GM19240 (cell line): ENCODE measurements at regions not wholly inside any gene's neighbourhood (a gene's known extent, or its start where the extent isn't known, plus 50 kb on each side); places are given as distances from the start of the nearest gene placed in this dataset.

Experiments
- DNase-seq: peaks from one replicate; pipeline ENCODE4 v3.0.0; 2011; ENCODE audit warnings: low spot score; ENCODE audit not compliant: insufficient read length

DNA sequence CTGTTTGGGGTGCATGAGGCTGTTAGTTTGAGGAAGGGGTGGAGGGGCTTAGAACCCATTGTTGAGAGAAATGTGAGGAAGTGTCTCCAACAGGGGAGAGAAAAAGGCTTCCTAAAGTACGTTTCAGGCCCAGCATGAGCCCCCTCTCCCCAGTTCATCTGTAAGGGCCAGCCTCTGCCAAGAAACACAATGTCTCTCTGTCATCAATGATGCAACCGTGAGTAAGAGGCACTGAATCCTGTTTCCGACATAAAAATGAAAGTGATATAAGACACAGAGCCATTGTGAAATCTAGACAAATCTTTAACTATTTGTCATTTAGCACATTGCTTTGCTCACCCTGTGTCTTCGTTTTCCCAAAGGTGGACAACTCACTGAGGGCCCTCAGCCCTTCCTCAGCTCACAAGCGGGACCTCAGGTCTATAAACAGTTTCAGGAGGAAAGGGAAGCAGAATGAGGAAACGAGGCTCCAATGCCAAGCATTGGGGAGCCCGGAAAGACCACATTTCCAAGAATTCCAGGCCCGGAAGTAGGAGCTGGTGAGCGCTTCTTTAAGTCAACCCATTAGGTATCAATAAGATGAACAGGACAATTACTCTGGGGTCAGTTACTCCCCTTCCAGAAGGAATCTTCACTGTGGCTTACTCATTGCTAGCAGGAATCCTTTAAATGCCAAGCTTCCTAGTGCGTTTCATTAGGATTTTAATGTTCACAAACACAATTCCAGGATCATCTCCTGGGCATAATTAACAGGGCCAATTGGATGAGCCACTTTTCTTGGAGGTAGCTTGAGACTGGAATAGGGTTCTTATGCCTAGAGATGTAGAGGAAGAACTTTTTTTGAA, 59.0 kb upstream of the KLF4 start:
- no peak for DNase-seq

GRCh38 chr9:107547772-107548297, 58.3 kb upstream of the KLF4 start:
- no peak for DNase-seq

DNA sequence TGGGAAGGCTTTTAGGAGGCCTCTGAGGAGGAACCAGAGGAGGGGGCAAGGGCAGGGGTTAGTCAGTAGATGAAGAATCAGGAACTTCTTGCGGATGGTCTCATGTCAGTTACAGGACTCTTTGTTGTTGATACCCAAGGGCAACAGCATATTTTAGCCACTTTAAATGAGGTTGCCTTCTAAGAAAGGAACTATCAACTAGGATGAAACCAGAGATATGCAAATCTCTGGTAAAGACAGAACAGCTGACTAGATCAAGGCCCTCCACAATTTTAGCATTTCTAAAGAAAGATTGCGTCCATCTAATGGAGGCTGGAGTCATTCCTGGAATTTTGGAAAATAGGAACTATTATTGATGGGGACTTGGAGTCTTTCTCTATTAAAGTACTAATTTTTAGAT, 57.7 kb upstream of the KLF4 start:
- no peak for DNase-seq

- DNase-seq: no peak
Observed at GRCh38 chr9:107546859-107547258, 57.3 kb upstream of the KLF4 start.

DNA sequence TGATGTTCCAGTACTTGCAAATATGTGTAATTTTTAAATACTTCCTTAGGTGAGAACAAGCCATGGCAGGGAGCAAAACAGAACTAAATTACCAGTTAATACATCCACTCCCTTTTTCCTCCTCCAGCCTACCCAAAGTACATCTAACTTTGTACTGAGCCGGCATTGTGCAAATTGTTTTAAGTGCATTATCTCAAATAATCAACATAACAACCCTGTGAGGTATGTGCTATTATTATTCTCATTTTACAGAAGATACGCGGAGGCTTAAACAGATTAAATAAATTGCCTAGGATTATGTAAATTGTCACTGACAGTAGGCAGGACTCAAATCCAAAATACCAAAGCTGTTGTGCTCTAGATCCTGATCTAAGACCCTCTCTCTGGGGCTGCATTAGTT, 55.5 kb upstream of the KLF4 start:
- DNase-seq: no peak

DNA sequence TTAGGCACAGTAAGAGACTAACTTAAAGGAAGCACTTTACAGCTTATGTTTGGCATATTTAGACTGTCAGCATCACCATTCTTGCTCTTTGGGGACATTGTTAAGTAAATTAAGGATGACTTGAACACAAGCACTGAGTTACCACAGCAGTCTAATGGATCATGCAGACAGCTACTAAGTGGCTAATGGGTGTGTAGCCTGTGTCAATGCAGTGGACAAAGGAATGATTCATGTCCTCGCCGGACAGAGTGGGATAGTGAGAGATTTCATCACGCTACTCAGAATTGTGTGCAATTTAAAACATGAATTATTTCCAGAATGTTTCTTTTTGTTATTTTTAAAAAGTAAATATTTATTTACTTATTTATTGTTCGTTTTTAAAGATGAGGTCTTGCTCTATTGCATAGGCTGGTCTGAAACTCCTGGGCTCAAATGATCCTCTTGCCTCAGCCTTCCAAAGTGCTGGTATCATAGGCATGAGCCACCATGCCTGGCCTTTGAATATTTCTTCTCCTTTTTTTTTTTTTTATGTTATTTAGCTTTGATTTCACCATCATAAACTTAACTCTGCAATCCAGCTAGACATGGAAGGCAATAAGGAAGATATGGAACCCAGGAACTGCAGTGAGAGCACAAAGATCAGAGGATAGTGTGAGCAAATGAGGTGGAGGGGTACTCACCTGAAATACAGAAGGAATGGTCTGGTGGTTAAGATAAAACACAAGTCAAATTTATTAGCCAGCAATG, 53.0 kb upstream of the KLF4 start:
- DNase-seq: no peak

DNA sequence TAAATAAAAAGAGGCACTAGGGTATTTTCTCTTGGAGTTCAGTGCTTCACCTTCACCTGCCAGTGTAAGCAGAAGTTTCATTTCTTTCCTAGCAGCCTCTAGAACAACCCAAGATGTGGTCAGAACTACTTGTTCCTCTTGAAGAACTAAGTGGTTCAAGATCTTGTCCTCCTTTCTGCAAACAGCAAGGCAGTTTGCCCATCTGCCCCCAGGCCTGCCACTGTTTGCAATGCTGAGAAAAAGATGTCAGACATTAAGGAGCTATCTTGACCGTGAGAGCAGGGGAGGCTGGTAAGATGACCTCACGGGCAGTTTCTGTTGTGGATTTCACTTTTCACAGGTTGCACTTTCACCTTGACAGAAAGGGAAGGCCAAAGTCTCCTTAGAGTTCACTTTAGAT, 52.0 kb upstream of the KLF4 start:
- peak; percentile 11 for DNase-seq

GRCh38 chr9:107540164-107540561, 50.6 kb upstream of the KLF4 start:
- DNase-seq: no peak

- DNase-seq: no peak
Observed at GRCh38 chr9:107539427-107540163, 50.0 kb upstream of the KLF4 start.
